ENCODE measurements at regions not wholly inside any gene's neighbourhood (a gene's known extent, or its start where the extent isn't known, plus 50 kb on each side); places are given as distances from the start of the nearest gene placed in this dataset.
"Not testable (repeated sequence)": the region's sequence is repeated elsewhere in the genome, so short reads cannot be mapped to it uniquely, and the experiment has no call there.

- WGBS, 2 donors: 94 to 95% methylated on average over 4 of the region's 4 CpGs
- Histone ChIP-seq H3K36me3 (no peaks in the 10 kb centered on the region), H3K27ac (no peak overlapping the region), H3K4me1 (no peaks in the 10 kb centered on the region), H3K9me3 (no peaks in the 10 kb centered on the region), H3K4me3 (no peak overlapping the region), H3K27me3 (no peaks in the 10 kb centered on the region)
- TF ChIP-seq EP300 (IDR thresholded peaks at IDR 0.05) (no peak), POLR2AphosphoS5 (IDR thresholded peaks at IDR 0.05) (no peak), CTCF (IDR thresholded peaks at IDR 0.05) (no peak), POLR2A (IDR thresholded peaks at IDR 0.05) (no peak)
- intact Hi-C loops (cut with DNase I): no loop called here
- DNase-seq: no peak
Measured at GRCh38 chr2:145797692-145798091, 1277.8 kb upstream of the ZEB2 start.

GRCh38 chr2:145792745-145793144 is 1272.8 kb upstream of the ZEB2 start:
- no peaks in the 10 kb centered on the region for H3K4me1 ChIP-seq
- 49 to 82% methylated on average over 3 of the region's 3 CpGs for WGBS, 2 donors
- no peak overlapping the region for H3K4me3 ChIP-seq
- H3K9me3 ChIP-seq: no peaks in the 10 kb centered on the region
- H3K27ac ChIP-seq: no peak overlapping the region
- no peaks in the 10 kb centered on the region for H3K36me3 ChIP-seq
- intact Hi-C loops (cut with DNase I): no loop called here
- DNase-seq: no peak
- H3K27me3 ChIP-seq: no peaks in the 10 kb centered on the region
- TF ChIP-seq POLR2AphosphoS5 (IDR thresholded peaks at IDR 0.05): no peak
- no peak for TF ChIP-seq EP300 (IDR thresholded peaks at IDR 0.05)
- TF ChIP-seq CTCF (IDR thresholded peaks at IDR 0.05): no peak
- no peak for TF ChIP-seq POLR2A (IDR thresholded peaks at IDR 0.05)

- Histone ChIP-seq H3K27me3 (no peaks in the 10 kb centered on the region), H3K9me3 (no peaks in the 10 kb centered on the region), H3K27ac (no peak overlapping the region), H3K4me3 (no peak overlapping the region), H3K4me1 (no peaks in the 10 kb centered on the region), H3K36me3 (no peaks in the 10 kb centered on the region)
- TF ChIP-seq POLR2AphosphoS5 (IDR thresholded peaks at IDR 0.05) (no peak), EP300 (IDR thresholded peaks at IDR 0.05) (no peak), CTCF (IDR thresholded peaks at IDR 0.05) (no peak), POLR2A (IDR thresholded peaks at IDR 0.05) (no peak)
- WGBS, 2 donors: 89 to 90% methylated on average over 3 of the region's 3 CpGs
- intact Hi-C loops (cut with DNase I): no loop called here
- no peak for DNase-seq
Measured at GRCh38 chr2:145789636-145790035, 1269.7 kb upstream of the ZEB2 start.

DNA sequence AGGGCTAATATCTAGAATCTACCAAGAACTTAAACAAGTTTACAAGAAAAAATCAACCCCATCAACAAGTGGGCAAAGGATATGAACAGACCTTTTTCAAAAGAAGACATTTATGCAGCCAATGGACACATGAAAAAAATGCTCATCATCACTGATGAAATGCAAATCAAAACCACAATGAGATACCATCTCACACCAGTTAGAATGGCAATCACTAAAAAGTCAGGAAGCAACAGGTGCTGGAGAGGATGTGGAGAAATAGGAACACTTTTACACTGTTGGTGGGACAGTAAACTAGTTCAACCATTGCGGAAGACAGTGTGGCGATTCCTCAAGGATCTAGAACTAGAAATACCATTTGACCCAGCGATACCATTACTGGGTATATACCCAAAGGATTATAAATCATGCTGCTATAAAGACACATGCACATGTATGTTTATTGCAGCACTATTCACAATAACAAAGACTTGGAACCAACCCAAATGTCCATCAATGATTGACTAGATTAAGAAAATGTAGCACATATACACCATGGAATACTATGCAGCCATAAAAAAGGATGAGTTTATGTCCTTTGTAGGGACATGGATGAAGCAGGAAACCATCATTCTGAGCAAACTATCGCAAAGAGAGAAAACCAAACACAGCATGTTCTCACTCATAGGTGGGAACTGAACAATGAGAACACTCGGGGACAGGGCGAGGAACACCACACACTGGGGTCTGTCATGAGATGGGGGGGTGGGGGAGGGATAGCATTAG is 1267.9 kb upstream of the ZEB2 start:
- intact Hi-C loops (cut with DNase I); H3K27me3 ChIP-seq; DNase-seq: not testable (repeated sequence)

DNA sequence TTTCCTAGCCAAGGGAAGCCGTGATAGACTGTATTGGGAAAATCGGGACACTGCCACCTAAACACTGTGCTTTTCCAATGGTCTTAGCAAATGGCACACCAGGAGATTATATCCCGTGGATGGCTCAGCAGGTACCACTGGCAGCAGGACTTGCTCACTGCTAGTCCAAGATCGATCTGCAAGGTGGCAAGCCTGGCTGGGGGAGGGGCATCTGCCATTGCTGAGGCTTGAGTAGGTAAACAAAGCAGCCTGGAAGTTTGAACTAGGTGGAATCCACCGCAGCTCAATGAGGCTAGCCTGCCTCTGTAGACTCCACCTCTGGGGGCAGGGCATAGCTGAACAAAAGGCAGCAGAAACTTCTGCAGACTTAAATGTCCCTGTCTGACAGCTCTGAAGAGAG is 1262.7 kb upstream of the ZEB2 start:
- H3K27me3 ChIP-seq; H3K9me3 ChIP-seq; H3K4me3 ChIP-seq; DNase-seq; intact Hi-C loops (cut with DNase I); H3K27ac ChIP-seq; H3K4me1 ChIP-seq; H3K36me3 ChIP-seq: not testable (repeated sequence)
- 84 to 92% methylated on average over 5 of the region's 5 CpGs for WGBS, 2 donors

More for the DNA sequence above, 1267.9 kb upstream of the ZEB2 start:
- not testable (repeated sequence) for H3K4me3 ChIP-seq, H3K27ac ChIP-seq, H3K9me3 ChIP-seq, H3K4me1 ChIP-seq, H3K36me3 ChIP-seq
- 93 to 94% methylated on average over 6 of the region's 6 CpGs for WGBS, 2 donors

DNA sequence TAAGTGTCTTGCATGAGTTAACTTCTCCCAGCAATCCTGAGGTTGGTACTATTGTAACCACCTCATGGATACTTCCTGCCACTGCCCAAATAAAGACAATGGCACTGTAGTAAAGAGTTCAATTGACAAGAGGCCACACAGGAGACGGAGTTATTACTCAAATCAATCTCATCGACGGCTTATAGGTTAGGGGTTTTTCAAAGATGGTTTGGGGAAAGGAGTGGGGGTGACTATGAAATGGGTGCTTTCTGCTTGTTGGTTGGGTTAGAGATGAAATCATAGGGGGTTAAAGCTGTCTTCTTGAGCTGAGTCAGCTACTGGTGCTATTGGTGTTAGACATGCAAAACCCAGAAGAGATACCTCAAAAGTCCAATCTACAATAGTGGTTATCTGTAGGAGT is 1258.0 kb upstream of the ZEB2 start:
- intact Hi-C loops (cut with DNase I): no loop called here
- H3K4me3 ChIP-seq: no peak overlapping the region
- H3K4me1 ChIP-seq: no peaks in the 10 kb centered on the region
- no peaks in the 10 kb centered on the region for H3K36me3 ChIP-seq
- no peak for DNase-seq
- no peaks in the 10 kb centered on the region for H3K27me3 ChIP-seq
- no peak for TF ChIP-seq EP300 (IDR thresholded peaks at IDR 0.05)
- no peak for TF ChIP-seq POLR2A (IDR thresholded peaks at IDR 0.05)
- no peak for TF ChIP-seq CTCF (IDR thresholded peaks at IDR 0.05)
- TF ChIP-seq POLR2AphosphoS5 (IDR thresholded peaks at IDR 0.05): no peak
- no peaks in the 10 kb centered on the region for H3K9me3 ChIP-seq
- WGBS, 2 donors: 90% methylated on average over 3 of the region's 3 CpGs
- H3K27ac ChIP-seq: no peak overlapping the region

Measured in sigmoid colon (tissue), 6 donors.